ENCODE measurements at regions not wholly inside any gene's neighbourhood (a gene's known extent, or its start where the extent isn't known, plus 50 kb on each side); places are given as distances from the start of the nearest gene placed in this dataset.

DNA sequence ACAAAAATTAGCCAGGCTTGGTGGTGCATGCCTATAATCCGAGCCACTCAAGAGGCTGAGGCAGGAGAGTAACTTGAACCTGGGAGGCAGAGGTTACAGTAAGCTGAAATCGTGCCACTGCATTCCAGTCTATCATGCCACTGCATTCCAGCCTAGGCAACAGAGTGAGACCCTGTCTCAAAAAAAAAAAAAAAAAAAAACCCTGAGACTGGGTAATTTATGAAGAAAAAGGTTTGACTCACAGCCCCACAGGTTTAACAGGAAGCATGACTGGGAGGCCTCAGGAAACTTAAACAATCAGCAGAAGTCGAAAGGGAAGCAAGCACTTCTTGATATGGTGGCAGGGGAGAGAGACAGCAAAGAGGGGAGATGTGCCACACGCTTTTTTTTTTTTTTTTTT is 123.2 kb downstream of the GXYLT1 start:
- H3K9me3 ChIP-seq (replicated peaks; ENCODE audit: control insufficient read depth, insufficient read depth, low read depth, low read length) = no peaks in the 10 kb centered on the region
- intact Hi-C loops (cut with micrococcal nuclease) = no loop called here
- no peak overlapping the region for H3K9ac ChIP-seq (ENCODE audit: insufficient read depth in 1 of 2, low read depth in 2 of 2, low read length in 2 of 2)
- H2AFZ ChIP-seq (ENCODE audit: low read depth, low read length) = no peak overlapping the region
- FAIRE-seq (no peak), DNase-seq (ENCODE audit: extremely low read depth in 1 of 4, low spot score in 3 of 4) (no peak), ATAC-seq (no peak)
- WGBS (ENCODE audit: insufficient coverage, low coverage, missing lambda C conversion rate) = 4% methylated on average over 3 of the region's 4 CpGs
- POLR2A ChIA-PET = no interaction called here
- H4K20me1 ChIP-seq (replicated peaks; ENCODE audit: control insufficient read depth, insufficient read depth, low read length) = no peaks in the 10 kb centered on the region
- H3K4me2 ChIP-seq (ENCODE audit: insufficient read depth, low read length) = no peak overlapping the region
- in situ Hi-C loops (cut with MboI) = loop anchor here (25.0 kb wide), 1 partner anchor 734 kb away; no protein-coding TSS in a partner anchor
- H3K36me3 ChIP-seq (ENCODE audit: control insufficient read depth, insufficient read depth, low read length) = no peaks in the 10 kb centered on the region
- H3K79me2 ChIP-seq (ENCODE audit: control insufficient read depth, insufficient read depth, low read length) = no peaks in the 10 kb centered on the region
- no peaks in the 10 kb centered on the region for H3K9me1 ChIP-seq (ENCODE audit: control insufficient read depth, insufficient read depth, low read length)
- H3K27ac ChIP-seq (ENCODE audit: extremely low read depth, low read depth, low read length) = no peak overlapping the region
- 0 out of 5 replicates have a peak, but pooled peaks cover 0 to 3% of the 10 kb centered on the region in 2 experiments for H3K27me3 ChIP-seq (ENCODE audit: control insufficient read depth in 2 of 2, insufficient read depth in 2 of 2, low read length in 2 of 2)
- no TSS peak for BruUV-seq (replicated peaks)
- H3K4me3 ChIP-seq = no peak overlapping the region
- CTCF ChIA-PET (ENCODE audit: low intra/inter-chr PET ratio) = no interaction called here
- H3K4me1 ChIP-seq (replicated peaks in 1 of 2; ENCODE audit: control insufficient read depth in 2 of 2, insufficient read depth in 2 of 2, low read length in 2 of 2) = no peaks in the 10 kb centered on the region
- TF ChIP-seq TAF15 (IDR thresholded peaks at IDR 0.05; ENCODE audit: low read depth, low read length) (no peak), U2AF2 (optimal IDR thresholded peaks at IDR 0.05; ENCODE audit: low read depth, low read length) (no peak), PTBP1 (IDR thresholded peaks at IDR 0.05; ENCODE audit: low read depth, low read length) (no peak), ZNF3 (CRISPR knock-in tag; IDR thresholded peaks at IDR 0.05) (no peak), KLF1 (tag; IDR thresholded peaks at IDR 0.05) (no peak), POU5F1 (IDR thresholded peaks at IDR 0.05; ENCODE audit: borderline replicate concordance, low read depth, low read length, partially characterized antibody) (no peak), BRD4 (IDR thresholded peaks at IDR 0.05) (no peak), RBM15 (IDR thresholded peaks at IDR 0.05; ENCODE audit: insufficient read depth, low read length) (no peak), NR3C1 (CRISPR knock-in tag; IDR thresholded peaks at IDR 0.05) (no peak)
- TF ChIP-seq, protein P1, sequence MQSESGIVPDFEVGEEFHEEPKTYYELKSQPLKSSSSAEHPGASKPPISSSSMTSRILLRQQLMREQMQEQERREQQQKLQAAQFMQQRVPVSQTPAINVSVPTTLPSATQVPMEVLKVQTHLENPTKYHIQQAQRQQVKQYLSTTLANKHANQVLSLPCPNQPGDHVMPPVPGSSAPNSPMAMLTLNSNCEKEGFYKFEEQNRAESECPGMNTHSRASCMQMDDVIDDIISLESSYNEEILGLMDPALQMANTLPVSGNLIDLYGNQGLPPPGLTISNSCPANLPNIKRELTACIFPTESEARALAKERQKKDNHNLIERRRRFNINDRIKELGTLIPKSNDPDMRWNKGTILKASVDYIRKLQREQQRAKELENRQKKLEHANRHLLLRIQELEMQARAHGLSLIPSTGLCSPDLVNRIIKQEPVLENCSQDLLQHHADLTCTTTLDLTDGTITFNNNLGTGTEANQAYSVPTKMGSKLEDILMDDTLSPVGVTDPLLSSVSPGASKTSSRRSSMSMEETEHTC (IDR thresholded peaks at IDR 0.05) = no peak
- TF ChIP-seq, protein P2, sequence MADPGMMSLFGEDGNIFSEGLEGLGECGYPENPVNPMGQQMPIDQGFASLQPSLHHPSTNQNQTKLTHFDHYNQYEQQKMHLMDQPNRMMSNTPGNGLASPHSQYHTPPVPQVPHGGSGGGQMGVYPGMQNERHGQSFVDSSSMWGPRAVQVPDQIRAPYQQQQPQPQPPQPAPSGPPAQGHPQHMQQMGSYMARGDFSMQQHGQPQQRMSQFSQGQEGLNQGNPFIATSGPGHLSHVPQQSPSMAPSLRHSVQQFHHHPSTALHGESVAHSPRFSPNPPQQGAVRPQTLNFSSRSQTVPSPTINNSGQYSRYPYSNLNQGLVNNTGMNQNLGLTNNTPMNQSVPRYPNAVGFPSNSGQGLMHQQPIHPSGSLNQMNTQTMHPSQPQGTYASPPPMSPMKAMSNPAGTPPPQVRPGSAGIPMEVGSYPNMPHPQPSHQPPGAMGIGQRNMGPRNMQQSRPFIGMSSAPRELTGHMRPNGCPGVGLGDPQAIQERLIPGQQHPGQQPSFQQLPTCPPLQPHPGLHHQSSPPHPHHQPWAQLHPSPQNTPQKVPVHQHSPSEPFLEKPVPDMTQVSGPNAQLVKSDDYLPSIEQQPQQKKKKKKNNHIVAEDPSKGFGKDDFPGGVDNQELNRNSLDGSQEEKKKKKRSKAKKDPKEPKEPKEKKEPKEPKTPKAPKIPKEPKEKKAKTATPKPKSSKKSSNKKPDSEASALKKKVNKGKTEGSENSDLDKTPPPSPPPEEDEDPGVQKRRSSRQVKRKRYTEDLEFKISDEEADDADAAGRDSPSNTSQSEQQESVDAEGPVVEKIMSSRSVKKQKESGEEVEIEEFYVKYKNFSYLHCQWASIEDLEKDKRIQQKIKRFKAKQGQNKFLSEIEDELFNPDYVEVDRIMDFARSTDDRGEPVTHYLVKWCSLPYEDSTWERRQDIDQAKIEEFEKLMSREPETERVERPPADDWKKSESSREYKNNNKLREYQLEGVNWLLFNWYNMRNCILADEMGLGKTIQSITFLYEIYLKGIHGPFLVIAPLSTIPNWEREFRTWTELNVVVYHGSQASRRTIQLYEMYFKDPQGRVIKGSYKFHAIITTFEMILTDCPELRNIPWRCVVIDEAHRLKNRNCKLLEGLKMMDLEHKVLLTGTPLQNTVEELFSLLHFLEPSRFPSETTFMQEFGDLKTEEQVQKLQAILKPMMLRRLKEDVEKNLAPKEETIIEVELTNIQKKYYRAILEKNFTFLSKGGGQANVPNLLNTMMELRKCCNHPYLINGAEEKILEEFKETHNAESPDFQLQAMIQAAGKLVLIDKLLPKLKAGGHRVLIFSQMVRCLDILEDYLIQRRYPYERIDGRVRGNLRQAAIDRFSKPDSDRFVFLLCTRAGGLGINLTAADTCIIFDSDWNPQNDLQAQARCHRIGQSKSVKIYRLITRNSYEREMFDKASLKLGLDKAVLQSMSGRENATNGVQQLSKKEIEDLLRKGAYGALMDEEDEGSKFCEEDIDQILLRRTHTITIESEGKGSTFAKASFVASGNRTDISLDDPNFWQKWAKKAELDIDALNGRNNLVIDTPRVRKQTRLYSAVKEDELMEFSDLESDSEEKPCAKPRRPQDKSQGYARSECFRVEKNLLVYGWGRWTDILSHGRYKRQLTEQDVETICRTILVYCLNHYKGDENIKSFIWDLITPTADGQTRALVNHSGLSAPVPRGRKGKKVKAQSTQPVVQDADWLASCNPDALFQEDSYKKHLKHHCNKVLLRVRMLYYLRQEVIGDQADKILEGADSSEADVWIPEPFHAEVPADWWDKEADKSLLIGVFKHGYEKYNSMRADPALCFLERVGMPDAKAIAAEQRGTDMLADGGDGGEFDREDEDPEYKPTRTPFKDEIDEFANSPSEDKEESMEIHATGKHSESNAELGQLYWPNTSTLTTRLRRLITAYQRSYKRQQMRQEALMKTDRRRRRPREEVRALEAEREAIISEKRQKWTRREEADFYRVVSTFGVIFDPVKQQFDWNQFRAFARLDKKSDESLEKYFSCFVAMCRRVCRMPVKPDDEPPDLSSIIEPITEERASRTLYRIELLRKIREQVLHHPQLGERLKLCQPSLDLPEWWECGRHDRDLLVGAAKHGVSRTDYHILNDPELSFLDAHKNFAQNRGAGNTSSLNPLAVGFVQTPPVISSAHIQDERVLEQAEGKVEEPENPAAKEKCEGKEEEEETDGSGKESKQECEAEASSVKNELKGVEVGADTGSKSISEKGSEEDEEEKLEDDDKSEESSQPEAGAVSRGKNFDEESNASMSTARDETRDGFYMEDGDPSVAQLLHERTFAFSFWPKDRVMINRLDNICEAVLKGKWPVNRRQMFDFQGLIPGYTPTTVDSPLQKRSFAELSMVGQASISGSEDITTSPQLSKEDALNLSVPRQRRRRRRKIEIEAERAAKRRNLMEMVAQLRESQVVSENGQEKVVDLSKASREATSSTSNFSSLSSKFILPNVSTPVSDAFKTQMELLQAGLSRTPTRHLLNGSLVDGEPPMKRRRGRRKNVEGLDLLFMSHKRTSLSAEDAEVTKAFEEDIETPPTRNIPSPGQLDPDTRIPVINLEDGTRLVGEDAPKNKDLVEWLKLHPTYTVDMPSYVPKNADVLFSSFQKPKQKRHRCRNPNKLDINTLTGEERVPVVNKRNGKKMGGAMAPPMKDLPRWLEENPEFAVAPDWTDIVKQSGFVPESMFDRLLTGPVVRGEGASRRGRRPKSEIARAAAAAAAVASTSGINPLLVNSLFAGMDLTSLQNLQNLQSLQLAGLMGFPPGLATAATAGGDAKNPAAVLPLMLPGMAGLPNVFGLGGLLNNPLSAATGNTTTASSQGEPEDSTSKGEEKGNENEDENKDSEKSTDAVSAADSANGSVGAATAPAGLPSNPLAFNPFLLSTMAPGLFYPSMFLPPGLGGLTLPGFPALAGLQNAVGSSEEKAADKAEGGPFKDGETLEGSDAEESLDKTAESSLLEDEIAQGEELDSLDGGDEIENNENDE (IDR thresholded peaks at IDR 0.05; ENCODE audit: low read depth, low read length) = no peak

All from K562 (cell line).